H9 (cell line): ENCODE measurements at regions not wholly inside any gene's neighbourhood (a gene's known extent, or its start where the extent isn't known, plus 50 kb on each side); places are given as distances from the start of the nearest gene placed in this dataset.

Source experiments
- DNase-seq: peaks from one replicate; pipeline ENCODE4 v3.0.0-alpha.2; 2017
- H2AFZ ChIP-seq: one replicate; pipeline ENCODE4 v1.6.1; 2013; ENCODE audit warnings: mild to moderate bottlenecking, low read length, control low read depth, moderate library complexity
- H2AK5ac ChIP-seq: 2 replicates; pipeline ENCODE4 v1.6.1; 2013; ENCODE audit warnings: low read length, control low read depth, mixed read lengths; ENCODE audit not compliant: insufficient read length
- H2BK120ac ChIP-seq: one replicate; pipeline ENCODE4 v1.6.1; 2013; ENCODE audit warnings: low read depth, mild to moderate bottlenecking, low read length, control low read depth, inconsistent platforms; ENCODE audit not compliant: poor library complexity, severe bottlenecking
- H2BK12ac ChIP-seq: 2 replicates; pipeline ENCODE4 v1.6.1; 2013; ENCODE audit warnings: low read length, control low read depth, mixed read lengths, low read depth; ENCODE audit not compliant: insufficient read length
- H2BK15ac ChIP-seq: 2 replicates; pipeline ENCODE4 v1.6.1; 2013; ENCODE audit warnings: low read depth, low read length, control low read depth
- H2BK20ac ChIP-seq: one replicate; pipeline ENCODE4 v1.6.1; 2013; ENCODE audit warnings: low read depth, mild to moderate bottlenecking, low read length, control low read depth, inconsistent platforms; ENCODE audit not compliant: poor library complexity, severe bottlenecking
- H2BK5ac ChIP-seq: 2 replicates; pipeline ENCODE4 v1.6.1; 2013; ENCODE audit warnings: low read length, control low read depth, mixed read lengths; ENCODE audit not compliant: insufficient read length
- H3K14ac ChIP-seq: 2 replicates; pipeline ENCODE4 v1.6.1; 2013; ENCODE audit warnings: low read length, control low read depth; ENCODE audit not compliant: insufficient read depth
- H3K18ac ChIP-seq: 2 replicates; pipeline ENCODE4 v1.6.1; 2013; ENCODE audit warnings: low read depth, mild to moderate bottlenecking, mixed read lengths, low read length, control low read depth; ENCODE audit not compliant: insufficient read length
- H3K23ac ChIP-seq: 2 replicates; pipeline ENCODE4 v1.6.1; 2013; ENCODE audit warnings: low read length, control low read depth, mixed read lengths, low read depth; ENCODE audit not compliant: insufficient read length
- H3K23me2 ChIP-seq: 2 replicates; pipeline ENCODE4 v1.6.1; 2013; ENCODE audit warnings: low read depth, mild to moderate bottlenecking, mixed read lengths, low read length, control low read depth; ENCODE audit not compliant: insufficient read length, poor library complexity, severe bottlenecking
- H3K27ac ChIP-seq: 2 replicates; pipeline ENCODE4 v1.5.1; 2013; ENCODE audit warnings: low read length, control low read depth, mixed read lengths, low read depth; ENCODE audit not compliant: insufficient read length
- H3K27me3 ChIP-seq: 2 replicates; pipeline ENCODE4 v1.6.1; 2013; ENCODE audit warnings: low read length, control low read depth, inconsistent platforms; ENCODE audit not compliant: insufficient read depth
- H3K4ac ChIP-seq: 2 replicates; pipeline ENCODE4 v1.6.1; 2013; ENCODE audit warnings: low read depth, mild to moderate bottlenecking, control low read depth, inconsistent platforms, low read length, moderate library complexity
- H3K4me1 ChIP-seq: 2 replicates; pipeline ENCODE4 v1.6.1; 2013; ENCODE audit warnings: low read length, control low read depth, inconsistent platforms; ENCODE audit not compliant: insufficient read depth
- H3K4me2 ChIP-seq: 2 replicates; pipeline ENCODE4 v1.6.1; 2013; ENCODE audit warnings: low read length, control low read depth, mixed read lengths; ENCODE audit not compliant: insufficient read length, insufficient read depth
- H3K56ac ChIP-seq: 2 replicates; pipeline ENCODE4 v1.6.1; 2013; ENCODE audit warnings: low read depth, mild to moderate bottlenecking, mixed read lengths, low read length, control low read depth; ENCODE audit not compliant: insufficient read length
- H3K79me1 ChIP-seq: 2 replicates; pipeline ENCODE4 v1.6.1; 2013; ENCODE audit warnings: low read depth, mild to moderate bottlenecking, moderate library complexity, low read length, control low read depth, inconsistent platforms; ENCODE audit not compliant: insufficient read depth, poor library complexity, severe bottlenecking
- H3K79me2 ChIP-seq: 2 replicates; pipeline ENCODE4 v1.6.1; 2013; ENCODE audit warnings: low read length, control low read depth, inconsistent platforms; ENCODE audit not compliant: insufficient read depth
- H3K9ac ChIP-seq: 2 replicates; pipeline ENCODE4 v1.6.1; 2013; ENCODE audit warnings: low read length, control low read depth, mixed read lengths; ENCODE audit not compliant: insufficient read length; ENCODE audit errors: extremely low read depth
- H3K9me3 ChIP-seq: one replicate; pipeline ENCODE4 v1.6.1; 2013; ENCODE audit warnings: low read depth, low read length, inconsistent platforms; ENCODE audit not compliant: control insufficient read depth
- H3T11ph ChIP-seq: one replicate; pipeline ENCODE4 v1.6.1; 2013; ENCODE audit warnings: mild to moderate bottlenecking, low read length, control low read depth, inconsistent platforms
- H4K20me1 ChIP-seq: one replicate; pipeline ENCODE4 v1.6.1; 2013; ENCODE audit not compliant: control insufficient read depth, insufficient read length, insufficient read depth
- H4K5ac ChIP-seq: 2 replicates; pipeline ENCODE4 v1.6.1; 2013; ENCODE audit warnings: low read depth, mild to moderate bottlenecking, mixed read lengths, low read length, control low read depth; ENCODE audit not compliant: insufficient read length
- H4K8ac ChIP-seq: replicated peaks from 2 replicates; pipeline ENCODE4 v1.6.1; 2013; ENCODE audit warnings: low read length, control low read depth, mixed read lengths, low read depth; ENCODE audit not compliant: insufficient read length
- H4K91ac ChIP-seq: 2 replicates; pipeline ENCODE4 v1.6.1; 2013; ENCODE audit warnings: low read depth, mild to moderate bottlenecking, moderate library complexity, mixed read lengths, low read length, control low read depth; ENCODE audit not compliant: insufficient read length
- H3K27ac Mint-ChIP-seq, 3 experiments: 2 replicates in 2 of 3; 3 replicates in 1 of 3; pipeline ENCODE4 v1.8.0; 2020 to 2021; ENCODE audit warnings: mixed read lengths in 3 of 3, mild to moderate bottlenecking in 1 of 3, moderate library complexity in 1 of 3
- H3K27me3 Mint-ChIP-seq: 2 replicates; pipeline ENCODE4 v1.8.0; 2021; ENCODE audit warnings: low read depth, mild to moderate bottlenecking, moderate library complexity, mixed read lengths
- H3K36me3 Mint-ChIP-seq, 3 experiments: 2 replicates in 2 of 3; 3 replicates in 1 of 3; pipeline ENCODE4 v1.8.0; 2020 to 2021; ENCODE audit warnings: low read depth in 3 of 3, mixed read lengths in 3 of 3; ENCODE audit not compliant: insufficient read depth in 1 of 3
- H3K4me1 Mint-ChIP-seq, 2 experiments: 2 replicates each; pipeline ENCODE4 v1.8.0; 2020; ENCODE audit warnings: mixed read lengths in 2 of 2
- H3K4me3 Mint-ChIP-seq, 2 experiments: 2 replicates in 1 of 2; 3 replicates in 1 of 2; pipeline ENCODE4 v1.8.0; 2020 to 2021; ENCODE audit warnings: mild to moderate bottlenecking in 2 of 2, mixed read lengths in 2 of 2, moderate library complexity in 1 of 2
- H3K9me3 Mint-ChIP-seq, 2 experiments: 2 replicates in 1 of 2; 3 replicates in 1 of 2; pipeline ENCODE4 v1.8.0; 2020; ENCODE audit warnings: mild to moderate bottlenecking in 2 of 2, mixed read lengths in 2 of 2, moderate library complexity in 1 of 2
- WGBS: extraction: QIAGEN DNeasy Blood & Tissue Kit; methylation state at CpG from one replicate; pipeline ENCODE4 v1.1.7; 2013; ENCODE audit warnings: missing lambda C conversion rate, low lambda C conversion rate, mixed read lengths; ENCODE audit not compliant: insufficient read length; ENCODE audit errors: extremely low coverage; 5-methylcytosine and 5-hydroxymethylcytosine counted together
- TF ChIP-seq, protein P1 (sequence below): fragments of 200-600 bp; sonication (generic); conservative IDR thresholded peaks from 3 replicates; pipeline ENCODE4 v1.8.0; 2021; ENCODE audit warnings: antibody characterized with exemption, mild to moderate bottlenecking

DNA sequence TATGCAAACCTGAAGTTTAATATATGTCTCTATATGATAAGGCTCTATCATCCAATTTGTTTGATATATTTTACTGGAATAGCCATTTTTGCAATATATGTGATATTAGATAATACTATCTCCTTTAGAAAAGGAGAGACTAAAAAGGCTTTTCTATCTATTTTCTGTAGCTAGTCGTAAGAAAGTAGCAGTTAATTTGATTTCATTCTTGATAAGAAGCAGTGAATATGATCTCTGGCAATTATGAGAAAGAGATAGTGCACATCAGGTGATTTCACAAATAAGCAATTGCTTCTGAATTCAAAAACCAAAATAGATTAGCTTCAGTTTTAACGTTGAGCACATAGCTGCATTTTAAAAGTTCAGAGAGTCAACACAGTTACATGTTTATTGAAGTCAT lies 1318.4 kb downstream of the CDH8 start:
- Histone ChIP-seq H3K4me1 (no peaks in the 10 kb centered on the region), H3K79me1 (no peaks in the 10 kb centered on the region), H3K14ac (no peak overlapping the region), H3K27me3 (no peaks in the 10 kb centered on the region), H2BK15ac (no peak overlapping the region), H3K9ac (no peak overlapping the region), H3K27ac (no peak overlapping the region), H3K79me2 (no peaks in the 10 kb centered on the region), H2BK5ac (no peak overlapping the region), H2BK120ac (no peak overlapping the region), H2AK5ac (no peak overlapping the region), H3K4ac (no peak overlapping the region), H3K56ac (no peak overlapping the region), H2BK12ac (no peak overlapping the region), H4K8ac (no peak overlapping the region), H4K91ac (no peak overlapping the region), H4K5ac (no peak overlapping the region), H4K20me1 (no peaks in the 10 kb centered on the region), H3K23me2 (no peaks in the 10 kb centered on the region), H2AFZ (no peak overlapping the region), H3K18ac (no peak overlapping the region), H3K4me2 (no peak overlapping the region), H2BK20ac (no peak overlapping the region), H3K9me3 (no peaks in the 10 kb centered on the region), H3K23ac (no peak overlapping the region), H3T11ph (no peak overlapping the region)
- H3K36me3 Mint-ChIP-seq = peaks cover 0 to 13% (median 3%) of the 10 kb centered on the region in 3 experiments; a peak in 4 of 7 replicates
- no peak for DNase-seq
- peaks cover 5 to 12% of the 10 kb centered on the region in 2 experiments; a peak in 2 of 5 replicates for H3K9me3 Mint-ChIP-seq
- no peaks in the 10 kb centered on the region for H3K27me3 Mint-ChIP-seq
- TF ChIP-seq, protein P1, sequence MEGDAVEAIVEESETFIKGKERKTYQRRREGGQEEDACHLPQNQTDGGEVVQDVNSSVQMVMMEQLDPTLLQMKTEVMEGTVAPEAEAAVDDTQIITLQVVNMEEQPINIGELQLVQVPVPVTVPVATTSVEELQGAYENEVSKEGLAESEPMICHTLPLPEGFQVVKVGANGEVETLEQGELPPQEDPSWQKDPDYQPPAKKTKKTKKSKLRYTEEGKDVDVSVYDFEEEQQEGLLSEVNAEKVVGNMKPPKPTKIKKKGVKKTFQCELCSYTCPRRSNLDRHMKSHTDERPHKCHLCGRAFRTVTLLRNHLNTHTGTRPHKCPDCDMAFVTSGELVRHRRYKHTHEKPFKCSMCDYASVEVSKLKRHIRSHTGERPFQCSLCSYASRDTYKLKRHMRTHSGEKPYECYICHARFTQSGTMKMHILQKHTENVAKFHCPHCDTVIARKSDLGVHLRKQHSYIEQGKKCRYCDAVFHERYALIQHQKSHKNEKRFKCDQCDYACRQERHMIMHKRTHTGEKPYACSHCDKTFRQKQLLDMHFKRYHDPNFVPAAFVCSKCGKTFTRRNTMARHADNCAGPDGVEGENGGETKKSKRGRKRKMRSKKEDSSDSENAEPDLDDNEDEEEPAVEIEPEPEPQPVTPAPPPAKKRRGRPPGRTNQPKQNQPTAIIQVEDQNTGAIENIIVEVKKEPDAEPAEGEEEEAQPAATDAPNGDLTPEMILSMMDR = no peak
- no peak overlapping the region for H3K4me3 Mint-ChIP-seq
- no peak overlapping the region for H3K27ac Mint-ChIP-seq
- no peaks in the 10 kb centered on the region for H3K4me1 Mint-ChIP-seq
- no CpG with 5 or more reads among the region's 2 CpGs for WGBS
